IPS-NIHi7 (cell line): ENCODE measurements at regions not wholly inside any gene's neighbourhood (a gene's known extent, or its start where the extent isn't known, plus 50 kb on each side); places are given as distances from the start of the nearest gene placed in this dataset.

Experiments used
- DNase-seq: peaks from one replicate; pipeline ENCODE4 v3.0.0; 2012; ENCODE audit warnings: mixed read lengths; ENCODE audit errors: extremely low spot score

DNA sequence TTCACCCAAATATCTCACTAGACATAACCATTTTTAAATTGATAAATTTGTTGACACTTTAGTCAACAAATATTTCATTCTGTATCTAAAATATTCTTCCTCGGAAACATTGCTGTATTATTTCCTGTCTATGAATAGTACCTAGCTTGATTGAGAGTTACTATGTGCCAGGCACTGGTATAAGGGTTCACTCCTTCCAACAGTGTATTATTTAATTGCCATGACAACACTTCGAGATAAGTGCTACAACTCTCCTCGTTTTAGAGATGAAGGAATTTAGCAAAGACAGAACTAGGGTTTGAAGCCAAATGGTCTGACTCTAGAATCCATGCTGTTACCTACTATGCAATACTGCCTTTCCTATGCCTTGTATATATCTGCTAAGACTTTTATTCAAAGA lies 287.2 kb downstream of the YTHDC2 start:
- DNase-seq: no peak

- no peak for DNase-seq
Observed at GRCh38 chr5:113804264-113804663, 290.8 kb downstream of the YTHDC2 start.

DNA sequence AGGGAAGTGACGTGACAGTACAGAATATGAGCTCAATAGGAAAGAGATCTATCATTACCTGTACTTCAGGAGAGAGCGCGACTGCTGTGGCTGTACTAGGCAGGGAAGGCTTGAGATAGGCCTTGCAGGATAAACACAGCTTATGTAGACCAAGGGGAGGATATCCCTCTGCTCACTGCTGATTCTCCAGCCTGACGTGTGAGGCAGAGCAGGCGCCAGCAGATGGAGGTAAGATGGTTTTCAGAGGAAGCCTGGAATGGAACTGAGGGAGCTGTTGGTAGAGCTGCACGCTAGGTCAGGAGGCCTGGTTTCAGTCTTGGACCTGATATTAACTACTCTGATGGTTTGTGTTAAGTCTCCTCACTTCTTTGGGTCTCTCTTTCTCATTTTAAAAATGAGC lies 291.4 kb downstream of the YTHDC2 start:
- peak; percentile 22 for DNase-seq

- peak; percentile 22 for DNase-seq
Observed at GRCh38 chr5:113806250-113806649, 292.8 kb downstream of the YTHDC2 start.

- peak; percentile 18 for DNase-seq
Observed at GRCh38 chr5:113806904-113807303, 293.4 kb downstream of the YTHDC2 start.

DNA sequence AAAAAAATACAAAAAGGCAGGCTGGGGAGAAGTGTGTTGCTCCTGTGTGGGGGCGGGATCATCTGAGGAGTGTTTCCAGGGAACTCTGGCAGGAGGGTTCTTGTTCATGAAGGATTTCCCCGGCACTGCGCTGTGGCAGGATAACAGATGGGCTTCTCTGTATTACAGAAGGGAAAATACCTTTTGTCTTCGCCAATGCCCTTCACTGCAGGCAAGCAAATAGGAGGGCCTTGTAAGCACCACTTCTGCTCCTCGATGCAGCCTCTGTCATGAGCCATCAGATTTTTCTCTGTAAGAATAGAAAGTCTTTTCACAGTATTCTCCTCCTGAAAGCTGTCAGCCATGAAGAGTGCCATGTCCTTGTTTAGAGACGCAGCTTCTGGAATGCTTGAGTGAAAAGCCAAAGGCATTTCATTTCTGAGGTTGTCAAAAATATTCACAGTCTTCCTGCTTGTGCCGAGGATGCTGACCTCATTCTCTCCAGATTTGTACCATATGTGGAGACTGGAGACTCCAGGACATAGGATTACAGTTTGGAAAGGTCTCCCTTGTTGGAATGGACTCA lies 294.0 kb downstream of the YTHDC2 start:
- no peak for DNase-seq

DNA sequence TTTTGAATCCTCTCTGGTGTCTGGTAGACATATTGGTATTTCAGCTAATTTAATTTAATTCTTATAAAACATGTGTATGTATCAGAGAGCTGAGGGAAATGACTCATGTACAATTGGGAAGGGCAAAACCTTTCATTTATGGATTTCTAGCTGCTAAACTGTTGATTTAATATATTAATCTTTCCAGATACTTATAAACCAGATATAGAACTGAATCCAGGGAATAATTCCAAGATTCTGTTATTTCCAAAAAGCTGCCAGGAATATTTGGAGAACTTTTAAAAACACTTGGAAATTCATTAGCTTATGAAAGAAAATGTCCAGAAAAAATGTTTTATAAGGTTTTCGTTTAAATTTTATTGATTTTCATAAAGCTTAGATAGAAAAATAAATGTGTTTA lies 295.5 kb downstream of the YTHDC2 start:
- no peak for DNase-seq

DNA sequence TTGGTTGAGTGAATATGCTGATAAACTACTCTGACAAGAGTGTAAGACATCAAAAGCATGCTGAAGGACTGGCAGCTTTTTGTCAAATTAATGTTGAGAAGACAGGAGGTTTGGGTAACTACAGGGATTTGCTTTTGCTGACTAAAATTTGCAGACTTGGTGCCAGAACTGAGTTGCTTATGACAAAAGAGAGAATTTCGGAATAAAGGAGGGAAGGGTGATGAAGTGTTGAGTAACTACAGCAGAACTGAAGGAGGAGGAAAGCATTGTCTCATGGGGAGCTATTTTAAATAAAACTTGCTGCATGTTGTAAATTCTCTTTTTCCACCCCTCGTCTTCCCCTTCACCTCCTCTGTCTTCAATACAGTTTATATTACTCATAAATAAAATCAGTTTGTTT lies 296.1 kb downstream of the YTHDC2 start:
- DNase-seq: no peak

DNA sequence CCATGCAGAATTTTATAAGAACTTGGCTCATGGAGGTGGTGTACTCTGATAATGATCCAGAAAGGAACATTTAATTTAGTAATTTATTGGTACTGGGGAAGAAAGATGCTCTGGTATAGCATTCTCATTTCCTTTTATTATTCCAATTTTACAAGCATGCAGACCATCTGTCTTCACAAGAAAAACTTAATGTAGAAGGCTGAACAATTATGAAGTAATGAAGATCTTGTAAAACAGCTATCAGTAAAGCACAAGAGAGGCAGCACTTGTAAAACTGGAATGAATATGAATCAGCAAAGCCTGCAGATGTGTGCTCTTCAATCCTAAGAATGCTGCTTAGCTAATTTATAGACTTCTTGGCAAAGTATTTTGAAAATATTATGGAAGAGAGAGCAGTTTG lies 300.0 kb downstream of the YTHDC2 start:
- DNase-seq: no peak

GRCh38 chr5:113817683-113818082 lies 304.2 kb downstream of the YTHDC2 start:
- no peak for DNase-seq

- no peak for DNase-seq
Observed at GRCh38 chr5:113823696-113824095, 310.2 kb downstream of the YTHDC2 start.

DNA sequence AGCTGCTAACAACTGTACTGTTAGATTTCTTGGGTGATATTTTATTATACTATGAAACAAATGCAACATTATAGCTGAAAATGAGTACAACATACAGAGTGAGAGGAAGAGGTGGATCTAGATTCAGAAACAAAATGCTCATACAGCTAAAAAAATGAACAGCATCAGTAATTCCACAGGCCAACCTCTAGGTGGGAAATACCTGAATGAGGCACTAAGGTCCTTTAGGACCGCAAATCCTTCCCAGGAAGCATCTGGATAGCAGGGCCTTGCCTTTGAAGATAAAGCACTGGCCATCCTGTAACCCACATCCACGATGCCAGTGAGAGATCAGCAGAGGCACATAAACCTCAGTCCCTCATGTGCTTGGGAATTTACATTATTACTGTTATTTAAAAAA lies 310.8 kb downstream of the YTHDC2 start:
- peak; percentile 27 for DNase-seq

- DNase-seq: no peak
Observed at GRCh38 chr5:113825176-113825575, 311.7 kb downstream of the YTHDC2 start.

DNA sequence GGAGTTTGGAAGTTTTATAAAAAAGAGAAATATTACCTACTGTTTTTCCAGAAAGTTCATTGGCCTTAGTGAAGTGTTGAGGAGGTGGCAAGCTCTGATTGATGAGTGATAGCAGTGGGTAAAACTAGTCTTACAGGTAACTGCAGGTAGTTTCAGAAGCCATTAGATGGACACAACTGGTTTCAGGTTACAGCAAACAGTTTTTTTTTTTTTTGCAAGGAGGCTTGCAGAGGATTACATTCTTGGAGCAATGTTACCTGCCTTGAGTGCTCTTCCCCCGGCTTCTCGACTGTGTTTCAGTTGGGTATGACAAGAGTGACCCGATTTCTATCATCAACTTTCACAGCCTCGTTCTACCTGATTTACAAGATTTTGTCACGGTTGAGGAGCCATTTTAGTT lies 333.4 kb downstream of the YTHDC2 start:
- peak; percentile 35 for DNase-seq

DNA sequence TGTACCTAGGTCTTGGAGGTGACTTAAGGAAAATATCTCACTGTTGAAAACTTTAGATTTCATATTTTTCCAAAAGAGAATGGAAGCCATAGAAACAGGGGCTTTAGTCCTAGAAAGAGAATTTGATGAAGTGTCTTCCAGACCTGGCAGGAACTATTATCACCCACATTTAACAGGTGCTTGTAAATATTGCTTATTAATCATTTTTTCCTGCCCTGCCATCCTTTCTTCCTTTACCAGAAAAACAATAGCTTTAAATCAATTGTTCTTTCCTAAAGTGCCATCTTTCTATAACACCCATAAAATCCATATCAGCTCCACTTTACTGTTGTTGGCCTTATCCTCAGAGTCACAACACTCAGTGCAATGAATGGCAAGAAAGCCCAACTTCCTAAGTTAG lies 350.9 kb downstream of the YTHDC2 start:
- DNase-seq: no peak

DNA sequence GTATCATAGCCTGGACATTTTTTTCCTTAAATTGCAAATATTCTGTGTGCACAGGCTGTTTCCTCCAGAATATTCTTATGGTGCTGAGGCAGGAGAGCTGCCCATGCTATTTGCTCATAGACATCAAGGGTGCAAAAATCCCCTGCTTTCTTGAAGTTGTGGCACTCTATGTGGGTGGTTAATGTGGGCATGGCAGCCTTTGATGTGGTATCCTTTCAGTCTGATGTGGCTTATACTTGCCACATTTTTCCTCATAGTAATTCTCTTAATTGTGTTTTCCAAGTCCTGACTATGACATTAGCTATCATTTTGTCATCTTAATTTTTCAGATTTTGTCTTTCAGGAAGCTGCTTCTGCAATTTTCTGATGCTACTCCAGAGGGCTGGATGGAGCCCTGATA lies 353.3 kb downstream of the YTHDC2 start:
- no peak for DNase-seq

DNA sequence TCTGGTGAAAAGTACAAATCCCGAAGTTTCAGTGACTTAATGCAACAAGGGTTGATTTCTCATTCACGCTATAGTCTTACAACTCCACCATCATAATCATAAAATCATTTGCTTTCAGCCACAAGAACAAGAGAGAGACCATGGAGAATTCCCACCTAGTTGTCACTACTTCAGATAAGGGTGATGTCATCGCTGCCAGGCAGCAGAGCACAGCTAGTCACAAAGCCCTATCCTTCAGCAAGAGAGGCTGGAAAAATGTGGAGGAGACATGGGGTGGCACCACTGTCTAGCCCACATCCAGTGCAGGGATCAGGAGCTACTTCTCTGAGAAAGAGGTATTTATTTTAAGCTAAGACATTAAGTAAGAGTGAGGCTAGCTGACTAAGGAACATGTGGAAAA lies 356.1 kb downstream of the YTHDC2 start:
- DNase-seq: no peak

GRCh38 chr5:113871972-113872371 lies 358.5 kb downstream of the YTHDC2 start:
- no peak for DNase-seq

DNA sequence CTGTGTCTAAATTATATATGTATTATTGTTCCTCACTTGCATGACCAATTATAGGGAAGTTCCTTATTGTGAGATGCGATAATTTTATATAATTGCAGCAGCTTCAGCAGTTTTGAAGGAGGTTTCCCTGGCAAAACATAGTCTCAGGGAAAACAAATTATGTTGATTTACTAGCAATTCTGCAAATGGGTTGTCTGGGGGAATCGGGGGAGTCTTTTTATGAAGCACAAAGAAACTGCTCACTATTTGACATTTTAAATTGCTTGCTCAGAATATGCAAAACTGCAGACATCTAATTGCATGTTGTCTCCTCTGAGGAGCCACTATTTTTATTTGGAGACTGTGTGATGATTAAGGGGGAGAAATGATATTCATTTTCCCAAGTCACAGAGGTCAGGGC lies 361.6 kb downstream of the YTHDC2 start:
- no peak for DNase-seq

GRCh38 chr5:113891491-113891890 lies 378.0 kb downstream of the YTHDC2 start:
- no peak for DNase-seq

GRCh38 chr5:113896789-113897188 lies 383.3 kb downstream of the YTHDC2 start:
- no peak for DNase-seq

DNA sequence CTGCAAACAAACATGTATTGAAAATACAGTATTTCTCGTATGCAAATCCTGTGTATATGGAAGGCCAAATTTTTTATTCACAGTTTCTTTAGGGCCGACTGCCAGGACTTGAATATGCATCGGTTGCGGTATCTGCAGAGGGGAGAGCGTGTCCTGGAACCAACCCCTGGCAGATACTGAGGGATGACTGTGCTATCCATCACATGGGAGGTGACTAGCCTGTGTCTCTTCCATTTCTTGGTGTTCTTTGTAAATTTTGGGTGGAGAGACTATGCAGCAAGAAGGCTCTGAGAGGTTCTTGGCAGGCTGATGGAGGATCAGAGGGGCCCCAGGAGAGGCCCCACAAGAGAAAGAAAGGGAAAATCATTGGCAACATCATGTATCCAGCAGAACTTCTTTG lies 384.3 kb downstream of the YTHDC2 start:
- no peak for DNase-seq

- no peak for DNase-seq
Observed at GRCh38 chr5:113900141-113900540, 386.6 kb downstream of the YTHDC2 start.

DNA sequence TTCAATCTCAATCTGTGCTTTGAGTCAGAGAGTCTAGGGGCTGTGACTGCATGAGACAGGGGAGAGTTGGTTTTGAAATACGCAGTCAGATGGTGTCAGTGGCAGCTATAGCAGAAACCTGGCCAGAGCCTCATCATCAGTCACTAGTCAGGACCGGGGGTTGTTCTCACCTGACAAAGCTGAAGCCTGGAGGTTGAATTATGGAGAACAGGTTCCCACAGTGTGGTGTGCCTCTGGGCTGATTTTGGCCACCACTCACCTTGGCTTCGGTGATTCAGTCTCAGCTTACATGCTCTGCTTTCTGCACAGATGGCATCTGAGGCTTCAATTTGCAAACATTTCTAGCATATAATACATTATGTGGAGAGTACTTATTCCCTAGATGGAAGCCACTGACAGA lies 387.3 kb downstream of the YTHDC2 start:
- no peak for DNase-seq

DNA sequence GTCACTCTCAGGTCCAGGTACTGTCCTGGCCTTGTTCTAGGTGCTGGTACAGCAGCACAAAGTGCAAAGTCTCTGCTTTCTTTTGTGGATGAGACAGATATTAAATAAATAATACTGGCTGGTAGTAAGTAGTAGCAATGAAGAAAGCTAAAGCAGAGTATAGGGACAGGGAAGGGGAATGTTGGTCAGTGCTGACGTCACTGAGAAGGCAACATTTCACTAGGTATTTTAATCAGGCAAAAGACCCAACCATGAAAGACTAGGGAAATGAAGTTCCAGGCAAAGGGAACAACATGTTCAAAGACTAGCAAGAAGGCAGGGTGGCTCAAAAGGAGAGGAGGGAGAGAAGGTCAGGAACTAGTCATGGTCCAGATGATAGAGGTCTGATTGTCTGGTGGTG lies 388.2 kb downstream of the YTHDC2 start:
- DNase-seq: no peak
